Panc1 (cell line): ENCODE measurements at regions not wholly inside any gene's neighbourhood (a gene's known extent, or its start where the extent isn't known, plus 50 kb on each side); places are given as distances from the start of the nearest gene placed in this dataset.

Source experiments
- ATAC-seq: fragments of 200-7000 bp; cut with Tn5 transposase; 2 replicates; pipeline ENCODE4 v1.9.1; 2020; ENCODE audit warnings: mild to moderate bottlenecking, moderate library complexity
- BruUV-seq: library from RNA; stranded (reverse); fragments of 400-500 nt; replicated peaks from 2 replicates; lab custom pipeline; 2021; lab: Mats Ljungman, UMichigan
- CTCF ChIA-PET: fragments of 300-600 bp; sonication (Branson Sonifier 250); formaldehyde crosslinking; loops from one replicate; lab custom pipeline; 2022; ENCODE audit warnings: antibody characterized with exemption; lab: Charles Lee
- POLR2A ChIA-PET: fragments of 300-600 bp; sonication (Branson Sonifier 250); formaldehyde crosslinking; loops from one replicate; lab custom pipeline; 2022; ENCODE audit warnings: antibody characterized with exemption; lab: Charles Lee
- DNase-seq: peaks from one replicate; pipeline ENCODE4 v3.0.0-alpha.2; 2010; ENCODE audit warnings: low read depth, low spot score
- H3K27ac ChIP-seq: 2 replicates; pipeline ENCODE4 v1.5.1; 2011; ENCODE audit warnings: mild to moderate bottlenecking, low read length, inconsistent platforms
- H3K27me3 ChIP-seq: fragments of 200-500 bp; sonication (Bioruptor generic); 2 replicates; pipeline ENCODE4 v1.6.0; 2014; ENCODE audit warnings: low read length, inconsistent platforms; ENCODE audit not compliant: control insufficient read depth, insufficient read depth
- H3K36me3 ChIP-seq: fragments of 200-500 bp; sonication (Bioruptor generic); 2 replicates; pipeline ENCODE4 v1.5.1; 2014; ENCODE audit warnings: inconsistent platforms, mild to moderate bottlenecking, low read length, moderate library complexity; ENCODE audit not compliant: control insufficient read depth, insufficient read depth
- H3K4me1 ChIP-seq: 2 replicates; pipeline ENCODE4 v1.5.1; 2011; ENCODE audit warnings: inconsistent platforms, mild to moderate bottlenecking, low read length, moderate library complexity; ENCODE audit not compliant: control insufficient read depth, insufficient read depth
- H3K4me3 ChIP-seq, 2 experiments: 2 replicates each; pipeline ENCODE4 v1.5.1; 2011 to 2012; ENCODE audit warnings: low read depth in 2 of 2, low read length in 2 of 2, mild to moderate bottlenecking in 2 of 2, inconsistent platforms in 1 of 2, moderate library complexity in 1 of 2
- H3K9me3 ChIP-seq: fragments of 200-500 bp; sonication (Bioruptor generic); 2 replicates; pipeline ENCODE4 v1.5.1; 2014; ENCODE audit warnings: low read depth, mild to moderate bottlenecking, inconsistent platforms, low read length, moderate library complexity; ENCODE audit not compliant: control insufficient read depth, insufficient read depth
- CTCF ChIP-seq: fragments of 450-650 bp; IDR thresholded peaks from 2 replicates; pipeline ENCODE4 v1.5.1; 2017; ENCODE audit warnings: mild to moderate bottlenecking
- POLR2AphosphoS5 ChIP-seq: IDR thresholded peaks from 2 replicates; pipeline ENCODE4 v1.6.1; 2012; ENCODE audit warnings: mild to moderate bottlenecking, low read depth, low read length, moderate library complexity
- SIN3A ChIP-seq: IDR thresholded peaks from 2 replicates; pipeline ENCODE4 v1.6.1; 2012; ENCODE audit warnings: low read depth, mild to moderate bottlenecking, low read length, moderate library complexity, borderline replicate concordance; ENCODE audit not compliant: insufficient read depth
- TCF7L2 ChIP-seq: IDR thresholded peaks from 2 replicates; pipeline ENCODE4 v1.6.1; 2011; ENCODE audit warnings: mild to moderate bottlenecking, low read depth, low read length, inconsistent platforms
- in situ Hi-C: cut with HindIII; loops from 2 replicates; pipeline ENCODE4 v1.10.0; 2016; ENCODE audit warnings: low sequenced_read_pairs, low pct_unique_long_range_greater_than_20kb
- intact Hi-C: fragments of 100-400 bp; cut with micrococcal nuclease; formaldehyde crosslinking; loops from one replicate; pipeline ENCODE4 v1.10.0; 2022; ENCODE audit not compliant: unreplicated experiment
- TF ChIP-seq, protein P1 (sequence below), 2 experiments: IDR thresholded peaks; 2 replicates each; pipeline ENCODE4 v1.6.1; 2011 to 2012; ENCODE audit warnings: low read depth in 2 of 2, control low read depth in 1 of 2, low read length in 1 of 2, mild to moderate bottlenecking in 1 of 2, moderate library complexity in 1 of 2; ENCODE audit not compliant: insufficient read depth in 1 of 2

DNA sequence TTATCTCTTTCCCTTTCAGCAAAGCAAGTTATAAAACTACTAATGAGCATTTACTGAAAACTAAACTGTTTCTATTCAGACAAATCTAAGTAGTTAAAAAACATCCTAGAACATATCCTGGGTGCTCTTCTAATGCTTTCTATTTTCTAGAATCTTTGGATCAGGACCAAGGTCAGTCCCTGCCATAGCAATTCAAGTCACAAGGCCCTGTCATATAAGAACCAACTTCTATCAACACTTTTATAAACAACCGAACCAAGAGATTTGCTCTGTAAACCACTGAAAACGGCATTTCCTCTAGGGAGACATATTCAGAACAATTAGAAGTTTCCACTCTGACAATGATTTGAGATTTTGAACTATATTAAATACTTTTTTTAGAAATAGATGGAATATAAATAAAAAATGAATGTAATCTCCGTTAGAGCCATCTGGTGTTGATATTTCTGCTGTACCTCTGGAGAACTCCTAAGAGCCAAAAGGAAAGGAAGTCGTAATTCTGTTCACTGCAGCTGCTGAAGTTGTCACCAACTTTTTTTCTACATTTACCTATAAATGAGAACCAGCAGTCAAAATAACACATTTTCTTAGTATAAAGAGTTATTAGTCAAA, 51.4 kb upstream of the LGSN start:
- in situ Hi-C loops (no loop called here), intact Hi-C loops (no loop called here)
- ChIA-PET CTCF (no interaction called here), POLR2A (no interaction called here)
- DNase-seq (no peak), ATAC-seq (no peak)
- H3K4me3 ChIP-seq = no peak overlapping the region
- no peak overlapping the region for H3K27ac ChIP-seq
- TF ChIP-seq, protein P1, sequence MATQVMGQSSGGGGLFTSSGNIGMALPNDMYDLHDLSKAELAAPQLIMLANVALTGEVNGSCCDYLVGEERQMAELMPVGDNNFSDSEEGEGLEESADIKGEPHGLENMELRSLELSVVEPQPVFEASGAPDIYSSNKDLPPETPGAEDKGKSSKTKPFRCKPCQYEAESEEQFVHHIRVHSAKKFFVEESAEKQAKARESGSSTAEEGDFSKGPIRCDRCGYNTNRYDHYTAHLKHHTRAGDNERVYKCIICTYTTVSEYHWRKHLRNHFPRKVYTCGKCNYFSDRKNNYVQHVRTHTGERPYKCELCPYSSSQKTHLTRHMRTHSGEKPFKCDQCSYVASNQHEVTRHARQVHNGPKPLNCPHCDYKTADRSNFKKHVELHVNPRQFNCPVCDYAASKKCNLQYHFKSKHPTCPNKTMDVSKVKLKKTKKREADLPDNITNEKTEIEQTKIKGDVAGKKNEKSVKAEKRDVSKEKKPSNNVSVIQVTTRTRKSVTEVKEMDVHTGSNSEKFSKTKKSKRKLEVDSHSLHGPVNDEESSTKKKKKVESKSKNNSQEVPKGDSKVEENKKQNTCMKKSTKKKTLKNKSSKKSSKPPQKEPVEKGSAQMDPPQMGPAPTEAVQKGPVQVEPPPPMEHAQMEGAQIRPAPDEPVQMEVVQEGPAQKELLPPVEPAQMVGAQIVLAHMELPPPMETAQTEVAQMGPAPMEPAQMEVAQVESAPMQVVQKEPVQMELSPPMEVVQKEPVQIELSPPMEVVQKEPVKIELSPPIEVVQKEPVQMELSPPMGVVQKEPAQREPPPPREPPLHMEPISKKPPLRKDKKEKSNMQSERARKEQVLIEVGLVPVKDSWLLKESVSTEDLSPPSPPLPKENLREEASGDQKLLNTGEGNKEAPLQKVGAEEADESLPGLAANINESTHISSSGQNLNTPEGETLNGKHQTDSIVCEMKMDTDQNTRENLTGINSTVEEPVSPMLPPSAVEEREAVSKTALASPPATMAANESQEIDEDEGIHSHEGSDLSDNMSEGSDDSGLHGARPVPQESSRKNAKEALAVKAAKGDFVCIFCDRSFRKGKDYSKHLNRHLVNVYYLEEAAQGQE (IDR thresholded peaks at IDR 0.05; ENCODE audit: insufficient read depth in 1 of 2, low read depth in 2 of 2, low read length in 1 of 2) = no peak
- TF ChIP-seq TCF7L2 (no peak), SIN3A (no peak), POLR2AphosphoS5 (no peak), CTCF (no peak)
- no peaks in the 10 kb centered on the region for H3K36me3 ChIP-seq
- no peaks in the 10 kb centered on the region; the same call in 1 of the 2 replicates for H3K9me3 ChIP-seq
- no peaks in the 10 kb centered on the region for H3K4me1 ChIP-seq
- no peaks in the 10 kb centered on the region for H3K27me3 ChIP-seq
- no TSS peak for BruUV-seq

DNA sequence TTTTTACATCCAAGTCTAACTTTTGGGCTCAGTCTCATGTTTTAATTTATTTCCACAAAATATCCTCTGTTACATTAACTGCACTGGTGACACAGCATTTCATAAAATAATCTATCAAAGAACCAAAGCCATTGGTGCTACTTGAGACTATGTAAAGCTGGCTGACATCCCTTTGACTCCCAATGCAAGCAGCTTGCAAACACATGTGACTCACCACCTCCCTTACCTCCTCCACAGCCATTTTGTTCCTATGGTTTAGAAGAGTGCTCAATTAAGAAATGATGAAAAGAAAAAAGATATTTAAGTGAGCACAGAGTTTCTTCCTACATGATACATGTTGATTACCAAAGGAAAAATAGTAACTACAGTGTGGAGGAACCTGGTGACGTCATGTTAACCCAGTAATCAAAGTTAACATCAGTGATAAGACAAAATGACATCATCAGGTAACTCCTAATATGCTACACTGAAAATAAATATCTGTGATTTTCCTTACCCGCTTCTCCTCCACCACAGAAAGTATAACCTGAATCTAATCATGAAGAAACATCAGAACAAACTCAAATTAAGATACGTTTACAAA, 53.3 kb upstream of the LGSN start:
- Histone ChIP-seq H3K27ac (no peak overlapping the region), H3K9me3 (no peaks in the 10 kb centered on the region; the same call in 1 of the 2 replicates), H3K36me3 (no peaks in the 10 kb centered on the region), H3K4me1 (no peaks in the 10 kb centered on the region), H3K4me3 (no peak overlapping the region), H3K27me3 (no peaks in the 10 kb centered on the region)
- ChIA-PET POLR2A (no interaction called here), CTCF (no interaction called here)
- intact Hi-C loops (no loop called here), in situ Hi-C loops (no loop called here)
- no TSS peak for BruUV-seq
- no peak for ATAC-seq
- DNase-seq = no peak
- TF ChIP-seq CTCF (no peak), SIN3A (no peak), POLR2AphosphoS5 (no peak), TCF7L2 (no peak)
- TF ChIP-seq, protein P1 (IDR thresholded peaks at IDR 0.05; ENCODE audit: insufficient read depth in 1 of 2, low read depth in 2 of 2, low read length in 1 of 2) = no peak
